DOHH2 (cell line): ENCODE measurements at regions not wholly inside any gene's neighbourhood (a gene's known extent, or its start where the extent isn't known, plus 50 kb on each side); places are given as distances from the start of the nearest gene placed in this dataset.
"Not testable (repeated sequence)": the region's sequence is repeated elsewhere in the genome, so short reads cannot be mapped to it uniquely, and the experiment has no call there.

Source experiments
- H3F3A ChIP-seq: fragments of 200-600 bp; sonication (generic), shearing (Covaris generic); 2 replicates; pipeline ENCODE4 v1.6.0; 2016; ENCODE audit warnings: antibody characterized with exemption, mild to moderate bottlenecking; ENCODE audit not compliant: control insufficient read depth, insufficient read depth
- H3K27ac ChIP-seq: fragments of 200-600 bp; sonication (generic); 2 replicates; pipeline ENCODE4 v1.5.1; 2014; ENCODE audit warnings: low read depth, mild to moderate bottlenecking, low read length, moderate library complexity
- H3K27me3 ChIP-seq: fragments of 200-600 bp; sonication (generic); 2 replicates; pipeline ENCODE4 v1.6.1; 2014; ENCODE audit warnings: mild to moderate bottlenecking, low read length, mixed read lengths; ENCODE audit not compliant: control insufficient read depth
- H3K36me3 ChIP-seq: fragments of 200-600 bp; sonication (generic); 2 replicates; pipeline ENCODE4 v1.6.1; 2014; ENCODE audit warnings: mild to moderate bottlenecking, low read length, moderate library complexity, mixed read lengths; ENCODE audit not compliant: control insufficient read depth
- H3K4me1 ChIP-seq: fragments of 200-600 bp; sonication (generic); 2 replicates; pipeline ENCODE4 v1.6.1; 2014; ENCODE audit warnings: mild to moderate bottlenecking, low read length, mixed read lengths; ENCODE audit not compliant: control insufficient read depth
- H3K4me2 ChIP-seq: fragments of 200-600 bp; sonication (generic); 2 replicates; pipeline ENCODE4 v1.6.0; 2014; ENCODE audit warnings: mild to moderate bottlenecking, low read length, moderate library complexity
- H3K4me3 ChIP-seq: fragments of 200-600 bp; sonication (generic); 2 replicates; pipeline ENCODE4 v1.5.1; 2014; ENCODE audit warnings: mild to moderate bottlenecking, low read length, mixed read lengths
- H3K79me2 ChIP-seq: fragments of 200-600 bp; sonication (generic); 2 replicates; pipeline ENCODE4 v1.6.1; 2014; ENCODE audit warnings: mild to moderate bottlenecking, low read length, mixed read lengths; ENCODE audit not compliant: control insufficient read depth
- H3K9me2 ChIP-seq: fragments of 200-600 bp; sonication (generic); replicated peaks from 2 replicates; pipeline ENCODE4 v1.6.1; 2014; ENCODE audit warnings: mild to moderate bottlenecking, low read length, mixed read lengths; ENCODE audit not compliant: control insufficient read depth
- H3K9me3 ChIP-seq: fragments of 200-600 bp; sonication (generic); 2 replicates; pipeline ENCODE4 v1.6.1; 2014; ENCODE audit warnings: antibody characterized with exemption, low read length, mixed read lengths; ENCODE audit not compliant: control insufficient read depth, insufficient read depth
- H4K20me1 ChIP-seq: fragments of 200-600 bp; sonication (generic); 2 replicates; pipeline ENCODE4 v1.6.0; 2014; ENCODE audit warnings: low read depth, mild to moderate bottlenecking, antibody characterized with exemption, low read length, moderate library complexity; ENCODE audit not compliant: control insufficient read depth, insufficient read depth
- EZH2phosphoT487 ChIP-seq: fragments of 200-600 bp; sonication (generic); IDR thresholded peaks from 2 replicates; pipeline ENCODE4 v1.6.1; 2017; ENCODE audit warnings: borderline replicate concordance, mild to moderate bottlenecking, antibody characterized with exemption, low read length, moderate library complexity, mixed read lengths
- TF ChIP-seq, protein P1 (sequence below): fragments of 200-600 bp; sonication (generic); IDR thresholded peaks from one replicate; pipeline ENCODE4 v1.5.1; 2014; ENCODE audit warnings: antibody characterized with exemption, mild to moderate bottlenecking, low read depth, low read length; ENCODE audit not compliant: poor library complexity, severe bottlenecking

DNA sequence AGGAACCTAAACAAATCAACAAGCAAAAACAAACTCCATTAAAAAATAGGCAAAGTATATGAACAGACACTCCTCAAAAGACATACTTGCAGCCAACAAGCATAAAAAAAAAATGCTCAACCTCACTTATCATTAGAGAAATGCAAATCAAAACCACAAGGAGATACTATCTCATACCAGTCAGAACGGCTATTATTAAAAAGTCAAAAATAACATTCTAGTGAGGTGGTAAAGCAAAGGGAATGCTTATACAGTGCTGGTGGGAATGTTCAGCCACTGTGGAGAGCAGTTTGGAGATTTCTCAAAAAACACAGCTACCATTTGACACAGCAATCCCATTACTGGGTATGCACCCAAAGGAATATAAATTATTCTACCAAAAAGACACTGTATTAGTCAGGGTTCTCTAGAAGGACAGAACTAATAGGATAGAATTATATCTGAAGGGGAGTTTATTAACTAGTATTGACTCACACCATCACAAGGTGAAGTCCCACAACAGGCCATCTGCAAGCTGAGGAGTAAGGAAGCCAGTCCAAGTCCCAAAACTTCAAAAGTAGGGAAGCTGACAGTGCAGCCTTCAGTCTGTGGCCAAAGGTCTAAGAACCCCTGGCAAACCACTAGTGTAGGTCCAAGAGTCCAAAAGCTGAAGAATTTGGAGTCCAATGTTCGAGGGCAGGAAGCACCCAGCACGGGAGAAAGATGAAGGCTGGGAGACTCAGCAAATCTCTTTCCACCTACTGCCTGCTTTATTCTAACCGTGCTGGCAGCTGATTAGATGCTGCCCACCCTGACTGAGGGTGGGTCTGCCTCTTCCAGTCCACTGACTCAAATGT lies 101.6 kb upstream of the KRAS start:
- Histone ChIP-seq H3K4me1 (no peaks in the 10 kb centered on the region), H3K27me3 (no peaks in the 10 kb centered on the region), H3K9me2 (no peaks in the 10 kb centered on the region), H3K9me3 (no peaks in the 10 kb centered on the region), H4K20me1 (no peaks in the 10 kb centered on the region), H3K4me3 (no peak overlapping the region), H3F3A (no peaks in the 10 kb centered on the region), H3K36me3 (no peaks in the 10 kb centered on the region), H3K27ac (no peak overlapping the region), H3K4me2 (no peak overlapping the region), H3K79me2 (no peaks in the 10 kb centered on the region)
- TF ChIP-seq, protein P1, sequence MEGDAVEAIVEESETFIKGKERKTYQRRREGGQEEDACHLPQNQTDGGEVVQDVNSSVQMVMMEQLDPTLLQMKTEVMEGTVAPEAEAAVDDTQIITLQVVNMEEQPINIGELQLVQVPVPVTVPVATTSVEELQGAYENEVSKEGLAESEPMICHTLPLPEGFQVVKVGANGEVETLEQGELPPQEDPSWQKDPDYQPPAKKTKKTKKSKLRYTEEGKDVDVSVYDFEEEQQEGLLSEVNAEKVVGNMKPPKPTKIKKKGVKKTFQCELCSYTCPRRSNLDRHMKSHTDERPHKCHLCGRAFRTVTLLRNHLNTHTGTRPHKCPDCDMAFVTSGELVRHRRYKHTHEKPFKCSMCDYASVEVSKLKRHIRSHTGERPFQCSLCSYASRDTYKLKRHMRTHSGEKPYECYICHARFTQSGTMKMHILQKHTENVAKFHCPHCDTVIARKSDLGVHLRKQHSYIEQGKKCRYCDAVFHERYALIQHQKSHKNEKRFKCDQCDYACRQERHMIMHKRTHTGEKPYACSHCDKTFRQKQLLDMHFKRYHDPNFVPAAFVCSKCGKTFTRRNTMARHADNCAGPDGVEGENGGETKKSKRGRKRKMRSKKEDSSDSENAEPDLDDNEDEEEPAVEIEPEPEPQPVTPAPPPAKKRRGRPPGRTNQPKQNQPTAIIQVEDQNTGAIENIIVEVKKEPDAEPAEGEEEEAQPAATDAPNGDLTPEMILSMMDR = no peak
- no peak for TF ChIP-seq EZH2phosphoT487

DNA sequence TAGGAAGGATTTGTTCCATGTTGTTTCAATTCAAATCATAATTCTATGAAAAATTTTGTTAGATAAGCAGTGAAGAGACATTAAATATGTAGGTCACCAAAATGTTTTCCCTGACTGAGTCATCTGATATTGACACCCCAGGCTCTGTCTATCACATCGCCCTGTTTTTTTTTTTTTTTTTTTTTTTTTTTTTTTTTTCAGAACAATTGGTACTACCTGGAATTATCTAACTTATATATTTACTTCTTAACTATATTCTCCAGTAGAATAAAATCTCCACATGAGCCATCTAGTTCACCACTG lies 97.8 kb upstream of the KRAS start:
- no peaks in the 10 kb centered on the region for H3K27me3 ChIP-seq
- H3K36me3 ChIP-seq = no peaks in the 10 kb centered on the region
- TF ChIP-seq, protein P1 = no peak
- TF ChIP-seq EZH2phosphoT487 = no peak
- no peaks in the 10 kb centered on the region for H3K9me3 ChIP-seq
- no peak overlapping the region for H3K27ac ChIP-seq
- no peaks in the 10 kb centered on the region for H3F3A ChIP-seq
- H3K9me2 ChIP-seq = no peaks in the 10 kb centered on the region
- no peaks in the 10 kb centered on the region for H4K20me1 ChIP-seq
- no peaks in the 10 kb centered on the region for H3K4me1 ChIP-seq
- no peak overlapping the region for H3K4me3 ChIP-seq
- no peaks in the 10 kb centered on the region for H3K79me2 ChIP-seq
- H3K4me2 ChIP-seq = no peak overlapping the region

DNA sequence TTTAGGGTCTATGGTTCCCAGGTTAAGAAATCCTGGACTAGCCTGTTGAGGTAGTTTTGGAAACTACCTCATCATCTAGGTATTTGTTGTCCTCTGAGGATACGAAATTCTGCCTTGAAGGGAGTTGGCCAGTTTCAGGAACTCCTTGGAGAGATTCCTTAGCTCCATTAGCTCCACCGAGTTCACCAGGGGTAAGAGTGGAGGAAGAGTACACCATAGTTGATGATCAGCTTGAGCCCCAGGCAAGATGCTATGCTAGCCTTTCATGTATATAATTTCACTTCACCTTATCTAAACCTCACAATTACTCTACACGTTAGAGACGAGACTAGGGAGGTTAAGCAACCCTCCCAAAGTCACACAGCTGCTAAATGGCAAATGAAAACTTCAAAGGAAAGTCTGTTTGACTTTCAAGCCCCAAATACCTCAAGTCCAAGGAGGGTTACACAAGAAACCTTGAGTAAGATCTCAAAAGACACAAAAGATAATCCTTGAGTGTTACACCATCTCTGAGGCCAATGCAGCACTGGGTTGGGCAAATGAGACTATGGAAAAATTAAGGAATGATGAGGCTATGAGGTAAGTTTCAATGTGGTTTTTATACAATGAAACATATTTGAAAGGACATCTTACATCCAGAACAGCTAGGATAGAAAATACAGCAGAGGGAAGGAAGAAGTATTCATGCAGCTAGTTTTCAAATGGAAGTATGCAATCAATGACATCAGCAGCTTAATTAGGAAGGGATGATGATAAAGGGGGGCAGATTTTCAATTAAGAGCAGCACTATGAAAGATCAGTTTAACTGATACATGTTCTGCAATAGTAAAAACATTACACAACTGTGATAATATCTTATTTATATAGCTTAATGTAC lies 97.2 kb upstream of the KRAS start:
- Histone ChIP-seq H3K9me2 (no peaks in the 10 kb centered on the region), H3K27me3 (no peaks in the 10 kb centered on the region), H3K9me3 (no peaks in the 10 kb centered on the region), H3K4me2 (no peak overlapping the region), H3K4me1 (no peaks in the 10 kb centered on the region), H3K27ac (no peak overlapping the region), H3F3A (no peaks in the 10 kb centered on the region), H3K79me2 (no peaks in the 10 kb centered on the region), H3K36me3 (no peaks in the 10 kb centered on the region), H4K20me1 (no peaks in the 10 kb centered on the region), H3K4me3 (no peak overlapping the region)
- no peak for TF ChIP-seq EZH2phosphoT487
- TF ChIP-seq, protein P1 = no peak

DNA sequence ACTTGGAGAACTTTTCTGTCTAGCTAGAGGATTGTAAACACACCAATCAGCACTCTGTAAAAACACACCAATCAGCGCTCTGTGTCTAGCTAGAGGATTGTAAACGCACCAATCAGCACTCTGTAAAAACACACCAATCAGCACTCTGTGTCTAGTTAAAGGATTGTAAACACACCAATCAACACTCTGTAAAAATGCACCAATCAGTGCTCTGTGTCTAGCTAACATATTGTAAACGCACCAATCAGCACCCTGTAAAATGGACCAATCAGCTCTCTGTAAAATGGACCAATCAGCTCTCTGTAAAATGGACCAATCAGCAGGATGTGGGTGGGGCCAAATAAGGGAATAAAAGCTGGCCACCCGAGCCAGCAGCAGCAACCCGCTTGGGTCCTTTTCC lies 91.1 kb upstream of the KRAS start:
- H3K36me3 ChIP-seq, H3K27ac ChIP-seq, H4K20me1 ChIP-seq, H3K79me2 ChIP-seq, H3K4me3 ChIP-seq, H3K4me1 ChIP-seq, H3K9me3 ChIP-seq, H3F3A ChIP-seq, H3K4me2 ChIP-seq, H3K9me2 ChIP-seq, H3K27me3 ChIP-seq: not testable (repeated sequence)
